ENCODE measurements at regions not wholly inside any gene's neighbourhood (a gene's known extent, or its start where the extent isn't known, plus 50 kb on each side); places are given as distances from the start of the nearest gene placed in this dataset.

- no peak for TF ChIP-seq POLR2A (IDR thresholded peaks at IDR 0.05)
- TF ChIP-seq, protein P1, sequence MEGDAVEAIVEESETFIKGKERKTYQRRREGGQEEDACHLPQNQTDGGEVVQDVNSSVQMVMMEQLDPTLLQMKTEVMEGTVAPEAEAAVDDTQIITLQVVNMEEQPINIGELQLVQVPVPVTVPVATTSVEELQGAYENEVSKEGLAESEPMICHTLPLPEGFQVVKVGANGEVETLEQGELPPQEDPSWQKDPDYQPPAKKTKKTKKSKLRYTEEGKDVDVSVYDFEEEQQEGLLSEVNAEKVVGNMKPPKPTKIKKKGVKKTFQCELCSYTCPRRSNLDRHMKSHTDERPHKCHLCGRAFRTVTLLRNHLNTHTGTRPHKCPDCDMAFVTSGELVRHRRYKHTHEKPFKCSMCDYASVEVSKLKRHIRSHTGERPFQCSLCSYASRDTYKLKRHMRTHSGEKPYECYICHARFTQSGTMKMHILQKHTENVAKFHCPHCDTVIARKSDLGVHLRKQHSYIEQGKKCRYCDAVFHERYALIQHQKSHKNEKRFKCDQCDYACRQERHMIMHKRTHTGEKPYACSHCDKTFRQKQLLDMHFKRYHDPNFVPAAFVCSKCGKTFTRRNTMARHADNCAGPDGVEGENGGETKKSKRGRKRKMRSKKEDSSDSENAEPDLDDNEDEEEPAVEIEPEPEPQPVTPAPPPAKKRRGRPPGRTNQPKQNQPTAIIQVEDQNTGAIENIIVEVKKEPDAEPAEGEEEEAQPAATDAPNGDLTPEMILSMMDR (IDR thresholded peaks at IDR 0.05), result no peak
Measured at GRCh38 chr13:111599791-111600190, 279.3 kb downstream of the TEX29 start.

Data from body of pancreas (tissue), 4 donors.